SK-N-SH treated with all-trans-retinoic acid at 6 μM for 48 hours (cell line): ENCODE measurements at regions not wholly inside any gene's neighbourhood (a gene's known extent, or its start where the extent isn't known, plus 50 kb on each side); places are given as distances from the start of the nearest gene placed in this dataset.

ENCODE experiments used
- ARNTL ChIP-seq: fragments of 450-650 bp; formaldehyde crosslinking; IDR thresholded peaks from 2 replicates; pipeline ENCODE4 v1.5.0; 2020; ENCODE audit warnings: low read depth, mild to moderate bottlenecking, moderate library complexity, borderline replicate concordance
- ESRRG ChIP-seq: fragments of 250-450 bp; sonication (Bioruptor Pico); IDR thresholded peaks from 2 replicates; pipeline ENCODE4 v1.6.1; 2021; ENCODE audit warnings: mild to moderate bottlenecking
- GLIS3 ChIP-seq: fragments of 250-450 bp; sonication (Bioruptor Pico); IDR thresholded peaks from 2 replicates; pipeline ENCODE4 v1.5.0; 2020; ENCODE audit warnings: mild to moderate bottlenecking, moderate library complexity
- ISL1 ChIP-seq: fragments of 250-450 bp; sonication (Bioruptor Pico); IDR thresholded peaks from 2 replicates; pipeline ENCODE4 v2.1.2; 2022; ENCODE audit warnings: mild to moderate bottlenecking, moderate library complexity
- SNAI2 ChIP-seq: fragments of 250-450 bp; sonication (Bioruptor Pico); IDR thresholded peaks from 2 replicates; pipeline ENCODE4 v1.5.0; 2020; ENCODE audit warnings: mild to moderate bottlenecking, moderate library complexity
- TCF4 ChIP-seq: fragments of 250-450 bp; sonication (Bioruptor Pico); IDR thresholded peaks from 2 replicates; pipeline ENCODE4 v1.8.0; 2021; ENCODE audit warnings: mild to moderate bottlenecking, moderate library complexity, borderline replicate concordance
- ZFP3 ChIP-seq: fragments of 250-450 bp; sonication (Bioruptor Pico); IDR thresholded peaks from 2 replicates; pipeline ENCODE4 v1.5.0; 2020; ENCODE audit warnings: mild to moderate bottlenecking, moderate library complexity
- ZFP30 ChIP-seq: fragments of 450-650 bp; formaldehyde crosslinking; IDR thresholded peaks from 2 replicates; pipeline ENCODE4 v1.5.0; 2022; ENCODE audit warnings: mild to moderate bottlenecking, moderate library complexity
- ZNF70 ChIP-seq: fragments of 450-650 bp; formaldehyde crosslinking; IDR thresholded peaks from 2 replicates; pipeline ENCODE4 v1.5.0; 2020; ENCODE audit warnings: mild to moderate bottlenecking, moderate library complexity
- ZNF8 ChIP-seq: fragments of 450-650 bp; formaldehyde crosslinking; IDR thresholded peaks from 2 replicates; pipeline ENCODE4 v1.5.0; 2020; ENCODE audit warnings: mild to moderate bottlenecking, moderate library complexity
- TF ChIP-seq, protein P1 (sequence below): fragments of 250-450 bp; sonication (Bioruptor Pico); IDR thresholded peaks from 2 replicates; pipeline ENCODE4 v1.5.1; 2020; ENCODE audit warnings: low read depth, mild to moderate bottlenecking, moderate library complexity
- TF ChIP-seq, protein P2 (sequence below): fragments of 250-450 bp; sonication (Bioruptor Pico); IDR thresholded peaks from 2 replicates; pipeline ENCODE4 v1.8.0; 2020; ENCODE audit warnings: mild to moderate bottlenecking, moderate library complexity, borderline replicate concordance
- TF ChIP-seq, protein P3 (sequence below): fragments of 250-450 bp; sonication (Bioruptor Pico); IDR thresholded peaks from 2 replicates; pipeline ENCODE4 v1.8.0; 2021; ENCODE audit warnings: low read depth, mild to moderate bottlenecking, moderate library complexity, borderline replicate concordance
- TF ChIP-seq, protein P4 (sequence below): fragments of 250-450 bp; sonication (Bioruptor Pico); IDR thresholded peaks from 2 replicates; pipeline ENCODE4 v1.5.1; 2021; ENCODE audit warnings: mild to moderate bottlenecking, moderate library complexity

DNA sequence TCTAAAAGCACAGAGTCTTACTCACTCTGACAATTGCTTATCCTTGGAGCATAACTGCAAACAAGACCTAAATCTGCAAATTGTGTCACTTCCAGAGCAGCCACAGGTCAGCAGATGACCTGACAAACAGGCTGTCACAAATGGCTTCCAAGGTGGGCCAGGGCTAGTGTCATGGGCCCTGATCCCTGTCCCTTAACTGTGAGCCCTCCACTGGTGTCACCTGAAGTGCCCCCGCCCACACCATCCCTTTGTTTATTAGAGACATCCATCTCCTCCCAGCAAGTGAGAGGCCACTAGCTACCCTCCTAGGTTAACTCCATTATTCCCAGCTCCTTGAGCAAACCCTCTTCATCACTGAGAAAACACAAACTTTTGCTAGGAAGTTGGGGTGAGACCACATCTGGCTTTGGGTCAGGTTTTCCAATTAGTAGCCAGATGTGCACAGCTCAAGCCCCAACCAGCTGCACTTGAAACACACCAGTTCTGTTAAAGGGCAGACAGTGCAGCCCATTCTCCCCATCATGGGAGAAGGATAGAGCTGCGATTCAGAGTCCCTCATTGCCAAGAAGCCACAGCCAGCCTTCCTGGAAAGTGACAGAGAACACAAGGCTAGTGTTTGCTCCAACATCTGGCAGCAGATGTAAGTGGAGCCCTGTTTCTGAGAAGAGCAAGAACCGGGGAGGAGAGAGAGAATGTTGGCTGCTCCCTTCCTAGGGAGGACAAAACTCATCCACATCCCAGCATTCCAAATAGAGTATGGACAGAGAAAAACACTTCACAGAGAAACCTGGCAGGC lies 75.7 kb upstream of the NANOS1 start:
- no peak for TF ChIP-seq ESRRG (CRISPR knock-in tag)
- no peak for TF ChIP-seq ZNF70 (CRISPR knock-in tag)
- no peak for TF ChIP-seq ZNF8 (CRISPR knock-in tag)
- TF ChIP-seq ZFP30 (CRISPR knock-in tag), result no peak
- no peak for TF ChIP-seq TCF4 (CRISPR knock-in tag)
- TF ChIP-seq, protein P1, sequence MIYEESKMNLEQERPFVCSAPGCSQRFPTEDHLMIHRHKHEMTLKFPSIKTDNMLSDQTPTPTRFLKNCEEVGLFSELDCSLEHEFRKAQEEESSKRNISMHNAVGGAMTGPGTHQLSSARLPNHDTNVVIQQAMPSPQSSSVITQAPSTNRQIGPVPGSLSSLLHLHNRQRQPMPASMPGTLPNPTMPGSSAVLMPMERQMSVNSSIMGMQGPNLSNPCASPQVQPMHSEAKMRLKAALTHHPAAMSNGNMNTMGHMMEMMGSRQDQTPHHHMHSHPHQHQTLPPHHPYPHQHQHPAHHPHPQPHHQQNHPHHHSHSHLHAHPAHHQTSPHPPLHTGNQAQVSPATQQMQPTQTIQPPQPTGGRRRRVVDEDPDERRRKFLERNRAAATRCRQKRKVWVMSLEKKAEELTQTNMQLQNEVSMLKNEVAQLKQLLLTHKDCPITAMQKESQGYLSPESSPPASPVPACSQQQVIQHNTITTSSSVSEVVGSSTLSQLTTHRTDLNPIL (CRISPR knock-in tag), result no peak
- TF ChIP-seq SNAI2, result no peak
- no peak for TF ChIP-seq ARNTL
- TF ChIP-seq, protein P2, sequence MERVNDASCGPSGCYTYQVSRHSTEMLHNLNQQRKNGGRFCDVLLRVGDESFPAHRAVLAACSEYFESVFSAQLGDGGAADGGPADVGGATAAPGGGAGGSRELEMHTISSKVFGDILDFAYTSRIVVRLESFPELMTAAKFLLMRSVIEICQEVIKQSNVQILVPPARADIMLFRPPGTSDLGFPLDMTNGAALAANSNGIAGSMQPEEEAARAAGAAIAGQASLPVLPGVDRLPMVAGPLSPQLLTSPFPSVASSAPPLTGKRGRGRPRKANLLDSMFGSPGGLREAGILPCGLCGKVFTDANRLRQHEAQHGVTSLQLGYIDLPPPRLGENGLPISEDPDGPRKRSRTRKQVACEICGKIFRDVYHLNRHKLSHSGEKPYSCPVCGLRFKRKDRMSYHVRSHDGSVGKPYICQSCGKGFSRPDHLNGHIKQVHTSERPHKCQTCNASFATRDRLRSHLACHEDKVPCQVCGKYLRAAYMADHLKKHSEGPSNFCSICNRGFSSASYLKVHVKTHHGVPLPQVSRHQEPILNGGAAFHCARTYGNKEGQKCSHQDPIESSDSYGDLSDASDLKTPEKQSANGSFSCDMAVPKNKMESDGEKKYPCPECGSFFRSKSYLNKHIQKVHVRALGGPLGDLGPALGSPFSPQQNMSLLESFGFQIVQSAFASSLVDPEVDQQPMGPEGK (CRISPR knock-in tag), result no peak
- TF ChIP-seq, protein P3, sequence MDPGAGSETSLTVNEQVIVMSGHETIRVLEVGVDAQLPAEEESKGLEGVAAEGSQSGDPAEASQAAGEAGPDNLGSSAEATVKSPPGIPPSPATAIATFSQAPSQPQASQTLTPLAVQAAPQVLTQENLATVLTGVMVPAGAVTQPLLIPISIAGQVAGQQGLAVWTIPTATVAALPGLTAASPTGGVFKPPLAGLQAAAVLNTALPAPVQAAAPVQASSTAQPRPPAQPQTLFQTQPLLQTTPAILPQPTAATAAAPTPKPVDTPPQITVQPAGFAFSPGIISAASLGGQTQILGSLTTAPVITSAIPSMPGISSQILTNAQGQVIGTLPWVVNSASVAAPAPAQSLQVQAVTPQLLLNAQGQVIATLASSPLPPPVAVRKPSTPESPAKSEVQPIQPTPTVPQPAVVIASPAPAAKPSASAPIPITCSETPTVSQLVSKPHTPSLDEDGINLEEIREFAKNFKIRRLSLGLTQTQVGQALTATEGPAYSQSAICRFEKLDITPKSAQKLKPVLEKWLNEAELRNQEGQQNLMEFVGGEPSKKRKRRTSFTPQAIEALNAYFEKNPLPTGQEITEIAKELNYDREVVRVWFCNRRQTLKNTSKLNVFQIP (CRISPR knock-in tag), result no peak
- no peak for TF ChIP-seq GLIS3 (CRISPR knock-in tag)
- TF ChIP-seq, protein P4, sequence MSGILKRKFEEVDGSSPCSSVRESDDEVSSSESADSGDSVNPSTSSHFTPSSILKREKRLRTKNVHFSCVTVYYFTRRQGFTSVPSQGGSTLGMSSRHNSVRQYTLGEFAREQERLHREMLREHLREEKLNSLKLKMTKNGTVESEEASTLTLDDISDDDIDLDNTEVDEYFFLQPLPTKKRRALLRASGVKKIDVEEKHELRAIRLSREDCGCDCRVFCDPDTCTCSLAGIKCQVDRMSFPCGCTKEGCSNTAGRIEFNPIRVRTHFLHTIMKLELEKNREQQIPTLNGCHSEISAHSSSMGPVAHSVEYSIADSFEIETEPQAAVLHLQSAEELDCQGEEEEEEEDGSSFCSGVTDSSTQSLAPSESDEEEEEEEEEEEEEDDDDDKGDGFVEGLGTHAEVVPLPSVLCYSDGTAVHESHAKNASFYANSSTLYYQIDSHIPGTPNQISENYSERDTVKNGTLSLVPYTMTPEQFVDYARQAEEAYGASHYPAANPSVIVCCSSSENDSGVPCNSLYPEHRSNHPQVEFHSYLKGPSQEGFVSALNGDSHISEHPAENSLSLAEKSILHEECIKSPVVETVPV (CRISPR knock-in tag), result no peak
- TF ChIP-seq ISL1 (CRISPR knock-in tag), result no peak
- TF ChIP-seq ZFP3, result no peak
